ENCODE measurements at regions not wholly inside any gene's neighbourhood (a gene's known extent, or its start where the extent isn't known, plus 50 kb on each side); places are given as distances from the start of the nearest gene placed in this dataset.
"Not testable (repeated sequence)": the region's sequence is repeated elsewhere in the genome, so short reads cannot be mapped to it uniquely, and the experiment has no call there.

- DNase-seq (ENCODE audit: low read depth, low spot score): no peak
Measured at GRCh38 chr7:17557251-17557671, 258.8 kb downstream of the AHR start.

- no peak for DNase-seq (ENCODE audit: low read depth, low spot score)
Measured at GRCh38 chr7:17558135-17558534, 259.7 kb downstream of the AHR start.

GRCh38 chr7:17558558-17559332, 260.3 kb downstream of the AHR start:
- no peak for DNase-seq (ENCODE audit: low read depth, low spot score)

GRCh38 chr7:17559388-17559787, 260.9 kb downstream of the AHR start:
- no peak for DNase-seq (ENCODE audit: low read depth, low spot score)

GRCh38 chr7:17560516-17560915, 262.1 kb downstream of the AHR start:
- DNase-seq (ENCODE audit: low read depth, low spot score): no peak

GRCh38 chr7:17560966-17561365, 262.5 kb downstream of the AHR start:
- no peak for DNase-seq (ENCODE audit: low read depth, low spot score)

GRCh38 chr7:17564678-17565212, 266.3 kb downstream of the AHR start:
- DNase-seq (ENCODE audit: low read depth, low spot score): no peak

GRCh38 chr7:17580141-17580540, 281.7 kb downstream of the AHR start:
- no peak for DNase-seq (ENCODE audit: low read depth, low spot score)

GRCh38 chr7:17580856-17581255, 282.4 kb downstream of the AHR start:
- DNase-seq (ENCODE audit: low read depth, low spot score): no peak

GRCh38 chr7:17581301-17581700, 282.8 kb downstream of the AHR start:
- no peak for DNase-seq (ENCODE audit: low read depth, low spot score)

- not testable (repeated sequence) for DNase-seq (ENCODE audit: low read depth, low spot score)
Measured at GRCh38 chr7:17582696-17583095, 284.2 kb downstream of the AHR start.

- DNase-seq (ENCODE audit: low read depth, low spot score): no peak
Measured at GRCh38 chr7:17583786-17584185, 285.3 kb downstream of the AHR start.

GRCh38 chr7:17584822-17585221, 286.4 kb downstream of the AHR start:
- DNase-seq (ENCODE audit: low read depth, low spot score): no peak

GRCh38 chr7:17586711-17587110, 288.3 kb downstream of the AHR start:
- DNase-seq (ENCODE audit: low read depth, low spot score): no peak

GRCh38 chr7:17588730-17589129, 290.3 kb downstream of the AHR start:
- DNase-seq (ENCODE audit: low read depth, low spot score): no peak

GRCh38 chr7:17589671-17590070, 291.2 kb downstream of the AHR start:
- DNase-seq (ENCODE audit: low read depth, low spot score): no peak

GRCh38 chr7:17590221-17590620, 291.8 kb downstream of the AHR start:
- DNase-seq (ENCODE audit: low read depth, low spot score): no peak

- no peak for DNase-seq (ENCODE audit: low read depth, low spot score)
Measured at GRCh38 chr7:17593819-17594419, 295.5 kb downstream of the AHR start.

GRCh38 chr7:17595546-17595945, 297.1 kb downstream of the AHR start:
- no peak for DNase-seq (ENCODE audit: low read depth, low spot score)

- DNase-seq (ENCODE audit: low read depth, low spot score): no peak
Measured at GRCh38 chr7:17598305-17598704, 299.9 kb downstream of the AHR start.

- no peak for DNase-seq (ENCODE audit: low read depth, low spot score)
Measured at GRCh38 chr7:17598846-17599245, 300.4 kb downstream of the AHR start.

- DNase-seq (ENCODE audit: low read depth, low spot score): no peak
Measured at GRCh38 chr7:17599733-17600339, 301.4 kb downstream of the AHR start.

GRCh38 chr7:17600340-17600752, 301.9 kb downstream of the AHR start:
- peak; percentile 84 for DNase-seq (ENCODE audit: low read depth, low spot score)

All from smooth muscle cell of the brain vasculature (primary cell).